ENCODE measurements at regions not wholly inside any gene's neighbourhood (a gene's known extent, or its start where the extent isn't known, plus 50 kb on each side); places are given as distances from the start of the nearest gene placed in this dataset.
"Not testable (repeated sequence)": the region's sequence is repeated elsewhere in the genome, so short reads cannot be mapped to it uniquely, and the experiment has no call there.

DNA sequence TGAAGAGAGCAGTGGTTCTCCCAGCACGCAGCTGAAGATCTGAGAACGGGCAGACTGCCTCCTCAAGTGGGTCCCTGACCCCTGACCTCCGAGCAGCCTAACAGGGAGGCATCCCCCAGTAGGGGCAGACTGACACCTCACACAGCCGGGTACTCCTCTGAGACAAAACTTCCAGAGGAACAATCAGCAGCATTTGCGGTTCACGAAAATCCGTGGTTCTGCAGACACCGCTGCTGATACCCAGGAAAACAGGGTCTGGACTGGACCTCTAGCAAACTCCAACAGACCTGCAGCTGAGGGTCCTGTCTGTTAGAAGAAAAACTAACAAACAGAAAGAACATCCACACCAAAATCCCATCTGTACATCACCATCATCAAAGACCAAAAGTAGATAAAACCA lies 68.4 kb upstream of the CCT8L2 start:
- H4K20me1 ChIP-seq (replicated peaks; ENCODE audit: control insufficient read depth, extremely low read depth, insufficient read depth, low read length); H3K4me3 ChIP-seq (replicated peaks in 1 of 3; ENCODE audit: insufficient read depth in 1 of 3, low read depth in 1 of 3, low read length in 3 of 3); H3K4me2 ChIP-seq (ENCODE audit: insufficient read depth, low read length); CTCF ChIA-PET; POLR2A ChIA-PET; dilution Hi-C loops (cut with MboI; ENCODE audit: extremely low pct_ligation_motif_present, low sequenced_read_pairs); H3K79me2 ChIP-seq (ENCODE audit: control insufficient read depth, insufficient read depth, low read length); BruUV-seq (replicated peaks); H3K27me3 ChIP-seq (ENCODE audit: control insufficient read depth in 2 of 2, insufficient read depth in 2 of 2, low read length in 2 of 2); H3K9ac ChIP-seq (replicated peaks; ENCODE audit: extremely low read depth, insufficient read depth, low read length); DNase-seq (ENCODE audit: low read depth, low spot score); intact Hi-C loops (cut with micrococcal nuclease); H3K4me1 ChIP-seq (ENCODE audit: control insufficient read depth, extremely low read depth, insufficient read depth, low read length); H2AFZ ChIP-seq (ENCODE audit: low read depth, low read length); FAIRE-seq; H3K9me1 ChIP-seq (replicated peaks; ENCODE audit: control insufficient read depth, extremely low read depth, insufficient read depth, low read length); H3K36me3 ChIP-seq (ENCODE audit: control insufficient read depth in 2 of 2, extremely low read depth in 1 of 2, insufficient read depth in 2 of 2, low read length in 2 of 2); H3K27ac ChIP-seq (ENCODE audit: insufficient read depth, low read depth, low read length); H3K9me3 ChIP-seq (replicated peaks; ENCODE audit: control insufficient read depth, insufficient read depth, low read length): not testable (repeated sequence)

DNA sequence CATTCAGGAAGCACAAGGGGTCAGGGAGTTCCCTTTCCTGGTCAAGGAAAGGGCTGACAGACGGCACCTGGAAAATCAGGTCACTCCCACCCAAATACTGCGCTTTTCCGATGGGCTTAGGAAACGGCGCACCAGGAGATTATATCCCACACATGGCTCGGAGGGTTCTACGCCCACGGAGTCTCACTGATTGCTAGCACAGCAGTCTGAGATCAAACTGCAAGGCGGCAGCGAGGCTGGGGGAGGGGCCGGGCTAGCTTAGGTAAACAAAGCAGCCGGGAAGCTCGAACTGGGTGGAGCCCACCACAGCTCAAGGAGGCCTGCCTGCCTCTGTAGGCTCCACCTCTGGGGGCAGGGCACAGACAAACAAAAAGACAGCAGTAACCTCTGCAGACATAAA lies 68.0 kb upstream of the CCT8L2 start:
- H4K20me1 ChIP-seq (replicated peaks; ENCODE audit: control insufficient read depth, extremely low read depth, insufficient read depth, low read length); CTCF ChIA-PET; BruUV-seq (replicated peaks); H3K27me3 ChIP-seq (ENCODE audit: control insufficient read depth in 2 of 2, insufficient read depth in 2 of 2, low read length in 2 of 2); dilution Hi-C loops (cut with MboI; ENCODE audit: extremely low pct_ligation_motif_present, low sequenced_read_pairs); H3K9ac ChIP-seq (replicated peaks; ENCODE audit: extremely low read depth, insufficient read depth, low read length); H3K4me2 ChIP-seq (ENCODE audit: insufficient read depth, low read length); intact Hi-C loops (cut with micrococcal nuclease); H2AFZ ChIP-seq (ENCODE audit: low read depth, low read length); H3K9me3 ChIP-seq (replicated peaks; ENCODE audit: control insufficient read depth, insufficient read depth, low read length); H3K4me3 ChIP-seq (replicated peaks in 1 of 3; ENCODE audit: insufficient read depth in 1 of 3, low read depth in 1 of 3, low read length in 3 of 3); H3K9me1 ChIP-seq (replicated peaks; ENCODE audit: control insufficient read depth, extremely low read depth, insufficient read depth, low read length); H3K27ac ChIP-seq (ENCODE audit: insufficient read depth, low read depth, low read length); H3K4me1 ChIP-seq (ENCODE audit: control insufficient read depth, extremely low read depth, insufficient read depth, low read length); H3K36me3 ChIP-seq (ENCODE audit: control insufficient read depth in 2 of 2, extremely low read depth in 1 of 2, insufficient read depth in 2 of 2, low read length in 2 of 2); POLR2A ChIA-PET; FAIRE-seq; H3K79me2 ChIP-seq (ENCODE audit: control insufficient read depth, insufficient read depth, low read length); DNase-seq (ENCODE audit: low read depth, low spot score): not testable (repeated sequence)

DNA sequence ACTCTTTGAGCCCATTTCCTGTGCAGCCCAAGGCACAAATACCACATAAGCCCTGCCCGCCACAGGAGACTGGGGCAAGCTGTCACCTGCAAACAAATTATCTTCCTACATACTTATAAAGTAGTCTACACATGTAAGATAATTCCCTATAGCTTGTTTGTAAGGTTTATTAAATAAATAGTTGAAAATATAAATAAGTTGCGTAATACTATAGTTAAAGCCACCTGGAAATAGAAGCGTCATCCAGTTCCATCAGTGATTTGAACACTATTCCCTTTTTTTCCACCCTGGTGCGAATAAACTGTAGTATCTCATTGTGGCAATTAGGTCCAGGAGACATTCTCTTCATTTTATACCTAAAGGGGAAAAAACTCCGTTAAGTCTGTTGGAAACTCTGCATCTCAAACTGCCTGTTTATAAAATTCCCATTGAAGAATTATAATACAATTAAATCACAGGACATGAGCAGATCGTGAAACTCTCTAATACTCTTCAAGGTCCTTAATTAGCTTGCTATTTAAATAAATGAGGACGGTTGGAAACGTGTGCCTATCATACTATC lies 66.7 kb upstream of the CCT8L2 start:
- H3K27me3 ChIP-seq (ENCODE audit: control insufficient read depth in 2 of 2, insufficient read depth in 2 of 2, low read length in 2 of 2); FAIRE-seq; CTCF ChIA-PET; H3K36me3 ChIP-seq (ENCODE audit: control insufficient read depth in 2 of 2, extremely low read depth in 1 of 2, insufficient read depth in 2 of 2, low read length in 2 of 2); H3K4me2 ChIP-seq (ENCODE audit: insufficient read depth, low read length); H3K27ac ChIP-seq (ENCODE audit: insufficient read depth, low read depth, low read length); dilution Hi-C loops (cut with MboI; ENCODE audit: extremely low pct_ligation_motif_present, low sequenced_read_pairs); POLR2A ChIA-PET; BruUV-seq (replicated peaks); DNase-seq (ENCODE audit: low read depth, low spot score); H3K9me1 ChIP-seq (replicated peaks; ENCODE audit: control insufficient read depth, extremely low read depth, insufficient read depth, low read length); H3K9me3 ChIP-seq (replicated peaks; ENCODE audit: control insufficient read depth, insufficient read depth, low read length); H3K9ac ChIP-seq (replicated peaks; ENCODE audit: extremely low read depth, insufficient read depth, low read length); H3K4me1 ChIP-seq (ENCODE audit: control insufficient read depth, extremely low read depth, insufficient read depth, low read length); H2AFZ ChIP-seq (ENCODE audit: low read depth, low read length); H3K4me3 ChIP-seq (replicated peaks in 1 of 3; ENCODE audit: insufficient read depth in 1 of 3, low read depth in 1 of 3, low read length in 3 of 3); intact Hi-C loops (cut with micrococcal nuclease); H3K79me2 ChIP-seq (ENCODE audit: control insufficient read depth, insufficient read depth, low read length); H4K20me1 ChIP-seq (replicated peaks; ENCODE audit: control insufficient read depth, extremely low read depth, insufficient read depth, low read length): not testable (repeated sequence)
